ENCODE measurements at regions not wholly inside any gene's neighbourhood (a gene's known extent, or its start where the extent isn't known, plus 50 kb on each side); places are given as distances from the start of the nearest gene placed in this dataset.

DNA sequence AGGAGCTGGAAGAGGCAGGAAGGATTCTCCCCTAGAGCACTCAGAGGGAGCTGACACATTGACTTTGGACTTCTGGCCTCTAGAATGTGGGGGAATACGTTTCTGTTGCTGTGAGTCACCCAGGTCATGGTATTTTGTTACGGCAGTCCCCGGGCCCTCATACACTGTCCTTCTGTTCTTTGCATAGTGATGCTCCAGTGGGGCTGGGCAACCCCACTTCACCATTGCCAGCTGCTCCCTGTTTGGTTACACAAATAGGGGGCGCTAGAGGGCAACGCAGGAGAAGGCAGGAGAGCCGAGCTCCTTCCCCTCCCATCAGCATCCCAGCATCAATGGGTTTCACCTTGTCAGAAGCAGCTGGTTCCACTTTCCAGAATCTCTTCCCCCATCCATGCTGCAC, 257.7 kb upstream of the FOXF1 start:
- peaks cover 5 to 17% of the 10 kb centered on the region in 2 experiments for H3K27me3 ChIP-seq (ENCODE audit: control insufficient read depth in 2 of 2, insufficient read depth in 2 of 2, low read length in 2 of 2)
- no peaks in the 10 kb centered on the region for H3K9me1 ChIP-seq (replicated peaks; ENCODE audit: control insufficient read depth, extremely low read depth, insufficient read depth, low read length)
- BruUV-seq (replicated peaks), result no TSS peak
- intact Hi-C loops (cut with micrococcal nuclease), result loop anchor here (1.0 to 5.0 kb wide), 3 partner anchors 90 to 268 kb away; no protein-coding TSS in a partner anchor
- H3K27ac ChIP-seq (ENCODE audit: insufficient read depth, low read depth, low read length), result no peak overlapping the region
- FAIRE-seq (peak; percentile 62), DNase-seq (ENCODE audit: low read depth, low spot score) (peak; percentile 45)
- H3K4me3 ChIP-seq (replicated peaks in 1 of 3; ENCODE audit: insufficient read depth in 1 of 3, low read depth in 1 of 3, low read length in 3 of 3), result no peak overlapping the region
- no peak overlapping the region for H3K9ac ChIP-seq (replicated peaks; ENCODE audit: extremely low read depth, insufficient read depth, low read length)
- ChIA-PET CTCF (interaction anchor here (0.5 to 7.7 kb wide), 60 partner anchors 9 to 1518 kb away, joined by 3 to 471 read pairs (median 5); partner anchors contain the start of gene FOXF1), POLR2A (interaction anchor here (0.6 to 1.8 kb wide), 2 partner anchors 207 to 265 kb away, joined by 5 to 6 read pairs; no protein-coding TSS in a partner anchor)
- dilution Hi-C loops (cut with MboI; ENCODE audit: extremely low pct_ligation_motif_present, low sequenced_read_pairs), result no loop called here
- H3K4me2 ChIP-seq (ENCODE audit: insufficient read depth, low read length), result no peak overlapping the region
- H3K79me2 ChIP-seq (ENCODE audit: control insufficient read depth, insufficient read depth, low read length), result no peaks in the 10 kb centered on the region
- H3K36me3 ChIP-seq (ENCODE audit: control insufficient read depth in 2 of 2, extremely low read depth in 1 of 2, insufficient read depth in 2 of 2, low read length in 2 of 2), result no peaks in the 10 kb centered on the region
- no peaks in the 10 kb centered on the region for H3K4me1 ChIP-seq (ENCODE audit: control insufficient read depth, extremely low read depth, insufficient read depth, low read length)
- H3K9me3 ChIP-seq (replicated peaks; ENCODE audit: control insufficient read depth, insufficient read depth, low read length), result no peaks in the 10 kb centered on the region
- TF ChIP-seq, protein P1, sequence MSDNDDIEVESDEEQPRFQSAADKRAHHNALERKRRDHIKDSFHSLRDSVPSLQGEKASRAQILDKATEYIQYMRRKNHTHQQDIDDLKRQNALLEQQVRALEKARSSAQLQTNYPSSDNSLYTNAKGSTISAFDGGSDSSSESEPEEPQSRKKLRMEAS (IDR thresholded peaks at IDR 0.05; ENCODE audit: insufficient read depth, insufficient read length), result no peak
- TF ChIP-seq GATA2 (IDR thresholded peaks at IDR 0.05; ENCODE audit: insufficient read depth, insufficient read length, low read depth, low read length), result no peak
- TF ChIP-seq POLR2A (IDR thresholded peaks at IDR 0.05; ENCODE audit: low read depth, low read length), result no peak
- TF ChIP-seq, protein P2, sequence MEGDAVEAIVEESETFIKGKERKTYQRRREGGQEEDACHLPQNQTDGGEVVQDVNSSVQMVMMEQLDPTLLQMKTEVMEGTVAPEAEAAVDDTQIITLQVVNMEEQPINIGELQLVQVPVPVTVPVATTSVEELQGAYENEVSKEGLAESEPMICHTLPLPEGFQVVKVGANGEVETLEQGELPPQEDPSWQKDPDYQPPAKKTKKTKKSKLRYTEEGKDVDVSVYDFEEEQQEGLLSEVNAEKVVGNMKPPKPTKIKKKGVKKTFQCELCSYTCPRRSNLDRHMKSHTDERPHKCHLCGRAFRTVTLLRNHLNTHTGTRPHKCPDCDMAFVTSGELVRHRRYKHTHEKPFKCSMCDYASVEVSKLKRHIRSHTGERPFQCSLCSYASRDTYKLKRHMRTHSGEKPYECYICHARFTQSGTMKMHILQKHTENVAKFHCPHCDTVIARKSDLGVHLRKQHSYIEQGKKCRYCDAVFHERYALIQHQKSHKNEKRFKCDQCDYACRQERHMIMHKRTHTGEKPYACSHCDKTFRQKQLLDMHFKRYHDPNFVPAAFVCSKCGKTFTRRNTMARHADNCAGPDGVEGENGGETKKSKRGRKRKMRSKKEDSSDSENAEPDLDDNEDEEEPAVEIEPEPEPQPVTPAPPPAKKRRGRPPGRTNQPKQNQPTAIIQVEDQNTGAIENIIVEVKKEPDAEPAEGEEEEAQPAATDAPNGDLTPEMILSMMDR (IDR thresholded peaks at IDR 0.05; ENCODE audit: extremely low read depth in 1 of 2, insufficient read depth in 1 of 2, low read depth in 1 of 2, low read length in 2 of 2), result peak; percentile 58 to 77
- no peak overlapping the region for H2AFZ ChIP-seq (ENCODE audit: low read depth, low read length)
- H4K20me1 ChIP-seq (replicated peaks; ENCODE audit: control insufficient read depth, extremely low read depth, insufficient read depth, low read length), result no peaks in the 10 kb centered on the region

DNA sequence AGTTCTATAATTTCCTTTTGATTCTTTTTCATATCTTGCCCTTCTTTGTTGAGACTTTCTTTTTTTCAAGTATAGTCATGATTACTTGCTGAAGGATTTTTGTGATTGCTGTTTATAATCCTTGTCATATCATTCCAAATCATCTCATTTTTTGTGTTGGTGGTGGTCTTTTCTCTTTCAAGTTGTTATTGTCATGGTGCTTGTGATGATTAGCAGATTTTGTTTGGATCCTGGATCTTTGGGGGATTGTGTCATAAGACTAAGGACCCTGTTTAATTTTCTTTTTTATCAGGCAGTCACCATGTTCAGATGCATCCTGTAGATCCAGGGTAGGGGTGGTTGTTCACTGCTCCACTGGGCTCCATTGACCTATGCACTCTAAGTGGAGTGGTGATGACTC, 254.4 kb upstream of the FOXF1 start:
- intact Hi-C loops (cut with micrococcal nuclease), result no loop called here
- Histone ChIP-seq H3K4me1 (ENCODE audit: control insufficient read depth, extremely low read depth, insufficient read depth, low read length) (no peaks in the 10 kb centered on the region), H3K9me1 (replicated peaks; ENCODE audit: control insufficient read depth, extremely low read depth, insufficient read depth, low read length) (no peaks in the 10 kb centered on the region), H2AFZ (ENCODE audit: low read depth, low read length) (no peak overlapping the region), H4K20me1 (replicated peaks; ENCODE audit: control insufficient read depth, extremely low read depth, insufficient read depth, low read length) (no peaks in the 10 kb centered on the region), H3K4me3 (replicated peaks in 1 of 3; ENCODE audit: insufficient read depth in 1 of 3, low read depth in 1 of 3, low read length in 3 of 3) (no peak overlapping the region), H3K9ac (replicated peaks; ENCODE audit: extremely low read depth, insufficient read depth, low read length) (no peak overlapping the region), H3K27me3 (ENCODE audit: control insufficient read depth in 2 of 2, insufficient read depth in 2 of 2, low read length in 2 of 2) (peaks cover 11 to 17% of the 10 kb centered on the region in 2 experiments), H3K27ac (ENCODE audit: insufficient read depth, low read depth, low read length) (no peak overlapping the region), H3K4me2 (ENCODE audit: insufficient read depth, low read length) (no peak overlapping the region), H3K36me3 (ENCODE audit: control insufficient read depth in 2 of 2, extremely low read depth in 1 of 2, insufficient read depth in 2 of 2, low read length in 2 of 2) (no peaks in the 10 kb centered on the region), H3K9me3 (replicated peaks; ENCODE audit: control insufficient read depth, insufficient read depth, low read length) (no peaks in the 10 kb centered on the region), H3K79me2 (ENCODE audit: control insufficient read depth, insufficient read depth, low read length) (no peaks in the 10 kb centered on the region)
- DNase-seq (ENCODE audit: low read depth, low spot score) (no peak), FAIRE-seq (no peak)
- POLR2A ChIA-PET, result no interaction called here
- dilution Hi-C loops (cut with MboI; ENCODE audit: extremely low pct_ligation_motif_present, low sequenced_read_pairs), result no loop called here
- TF ChIP-seq, protein P2 (IDR thresholded peaks at IDR 0.05; ENCODE audit: extremely low read depth in 1 of 2, insufficient read depth in 1 of 2, low read depth in 1 of 2, low read length in 2 of 2), result no peak
- no peak for TF ChIP-seq JUN (IDR thresholded peaks at IDR 0.05; ENCODE audit: borderline replicate concordance, insufficient read depth, insufficient read length, low read depth)
- TF ChIP-seq EZH2 (IDR thresholded peaks at IDR 0.05; ENCODE audit: borderline replicate concordance, low read depth, low read length, severe bottlenecking), result no peak
- TF ChIP-seq MYC (IDR thresholded peaks at IDR 0.05; ENCODE audit: low read depth, low read length), result no peak
- TF ChIP-seq POLR2AphosphoS5 (IDR thresholded peaks at IDR 0.05; ENCODE audit: insufficient read depth, low read depth, low read length), result no peak
- no peak for TF ChIP-seq GATA2 (IDR thresholded peaks at IDR 0.05; ENCODE audit: insufficient read depth, insufficient read length, low read depth, low read length)
- no peak for TF ChIP-seq FOS (IDR thresholded peaks at IDR 0.05; ENCODE audit: borderline replicate concordance, insufficient read depth, low read length)
- TF ChIP-seq POLR2A (IDR thresholded peaks at IDR 0.05; ENCODE audit: low read depth, low read length), result no peak
- TF ChIP-seq, protein P1 (IDR thresholded peaks at IDR 0.05; ENCODE audit: insufficient read depth, insufficient read length), result no peak
- BruUV-seq (replicated peaks), result no TSS peak
- CTCF ChIA-PET, result interaction anchor here (7.7 kb wide), 1 partner anchor 263 kb away, joined by 471 read pairs; no protein-coding TSS in a partner anchor

Data from endothelial cell of umbilical vein (primary cell).